A673 (cell line): ENCODE measurements at regions not wholly inside any gene's neighbourhood (a gene's known extent, or its start where the extent isn't known, plus 50 kb on each side); places are given as distances from the start of the nearest gene placed in this dataset.

ENCODE experiments used
- BruUV-seq: library from RNA; stranded (reverse); fragments of 400-500 nt; replicated peaks from 2 replicates; lab custom pipeline; 2021; lab: Mats Ljungman, UMichigan
- CTCF ChIA-PET: fragments of 300-600 bp; sonication (Branson Sonifier 250); formaldehyde crosslinking; loops from one replicate; lab custom pipeline; 2022; ENCODE audit warnings: antibody characterized with exemption; lab: Charles Lee
- POLR2A ChIA-PET: fragments of 300-600 bp; sonication (Branson Sonifier 250); formaldehyde crosslinking; loops from one replicate; lab custom pipeline; 2022; ENCODE audit warnings: antibody characterized with exemption; ENCODE audit not compliant: low non-redundant PET; lab: Charles Lee
- DNase-seq: peaks from one replicate; pipeline ENCODE4 v3.0.0-alpha.2; 2015; ENCODE audit warnings: low spot score
- H3K27ac ChIP-seq: fragments of 200-600 bp; sonication (generic); 2 replicates; pipeline ENCODE4 v1.5.1; 2016; ENCODE audit warnings: mixed run types, low read depth, mild to moderate bottlenecking, mixed read lengths, antibody characterized with exemption, low read length; ENCODE audit not compliant: poor library complexity, severe bottlenecking
- H3K27me3 ChIP-seq: fragments of 200-600 bp; sonication (generic); replicated peaks from 2 replicates; pipeline ENCODE4 v1.6.1; 2017; ENCODE audit warnings: mixed run types, low read depth, mild to moderate bottlenecking, mixed read lengths, antibody characterized with exemption, low read length; ENCODE audit not compliant: insufficient read depth, poor library complexity
- H3K36me3 ChIP-seq: fragments of 200-600 bp; sonication (generic); 2 replicates; pipeline ENCODE4 v1.6.1; 2016; ENCODE audit warnings: mixed run types, mild to moderate bottlenecking, mixed read lengths, antibody characterized with exemption, low read length; ENCODE audit not compliant: insufficient read depth, poor library complexity, severe bottlenecking
- H3K4me1 ChIP-seq: fragments of 200-600 bp; sonication (generic); 2 replicates; pipeline ENCODE4 v1.6.1; 2017; ENCODE audit warnings: mixed run types, mild to moderate bottlenecking, mixed read lengths, antibody characterized with exemption, low read length; ENCODE audit not compliant: insufficient read depth, poor library complexity, severe bottlenecking
- H3K4me3 ChIP-seq: fragments of 200-600 bp; sonication (generic); 2 replicates; pipeline ENCODE4 v1.5.1; 2016; ENCODE audit warnings: low read depth, mixed run types, mild to moderate bottlenecking, mixed read lengths, low read length; ENCODE audit not compliant: poor library complexity, severe bottlenecking
- H3K9me3 ChIP-seq: fragments of 200-600 bp; sonication (generic); 2 replicates; pipeline ENCODE4 v1.6.1; 2016; ENCODE audit warnings: mixed run types, low read depth, mild to moderate bottlenecking, mixed read lengths, antibody characterized with exemption, low read length; ENCODE audit not compliant: poor library complexity, severe bottlenecking
- EZH2 ChIP-seq: fragments of 200-600 bp; sonication (generic); IDR thresholded peaks from 2 replicates; pipeline ENCODE4 v1.6.1; 2017; ENCODE audit warnings: borderline replicate concordance, low read depth, mild to moderate bottlenecking, mixed read lengths, antibody characterized with exemption, low read length; ENCODE audit not compliant: poor library complexity, severe bottlenecking
- intact Hi-C: fragments of 100-400 bp; cut with micrococcal nuclease; formaldehyde crosslinking; loops from one replicate; pipeline ENCODE4 v1.10.0; 2022; ENCODE audit not compliant: unreplicated experiment
- TF ChIP-seq, protein P1 (sequence below): fragments of 300-800, 200-600 bp; sonication (generic); conservative IDR thresholded peaks from 2 replicates; pipeline ENCODE4 v1.5.1; 2017; ENCODE audit warnings: low read depth, mild to moderate bottlenecking, antibody characterized with exemption, low read length, moderate library complexity, mixed read lengths

DNA sequence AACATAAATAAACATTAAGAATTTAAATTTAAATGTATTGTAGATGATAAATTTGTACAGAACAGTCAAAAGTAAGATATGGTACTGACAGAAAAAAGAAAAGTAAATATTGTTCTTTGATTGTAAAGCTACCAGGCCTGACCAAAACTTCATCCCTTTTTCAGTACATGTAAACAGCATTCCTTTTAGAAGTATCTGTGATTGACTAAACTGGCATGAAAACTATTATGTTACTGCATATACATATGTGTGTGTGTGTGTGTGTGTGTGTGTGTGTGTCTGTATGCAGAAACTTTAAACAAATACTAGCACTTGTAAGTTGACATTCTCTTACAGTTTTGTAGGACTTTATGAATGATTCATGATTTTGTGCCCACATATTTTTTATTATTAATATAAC lies 270.9 kb downstream of the C12orf50 start:
- CTCF ChIA-PET: no interaction called here
- H3K4me3 ChIP-seq: no peak overlapping the region
- intact Hi-C loops: loop anchor here (2.0 kb wide), 1 partner anchor 13 kb away; no protein-coding TSS in a partner anchor

DNA sequence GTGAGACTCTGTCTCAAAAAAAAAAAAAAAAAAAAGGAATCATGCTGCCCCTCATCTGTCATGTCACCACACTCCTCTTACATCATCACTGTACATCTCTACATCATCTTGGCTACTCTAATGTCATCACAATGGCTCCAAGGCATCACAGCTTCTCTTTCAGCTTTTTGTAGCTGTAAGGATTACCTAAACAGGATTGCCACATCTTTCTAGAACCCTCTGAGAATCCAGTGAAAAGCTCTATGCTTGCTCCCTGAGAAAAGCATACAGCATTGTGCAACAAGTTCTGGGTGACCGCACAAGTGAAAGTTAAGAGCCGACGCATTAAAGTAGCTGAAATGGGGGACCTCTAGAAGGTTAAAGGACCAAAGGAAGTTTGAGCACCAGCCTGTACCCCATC lies 272.5 kb downstream of the C12orf50 start:
- no peak for DNase-seq
- ChIA-PET POLR2A (no interaction called here), CTCF (no interaction called here)
- Histone ChIP-seq H3K4me1 (no peaks in the 10 kb centered on the region), H3K27me3 (no peaks in the 10 kb centered on the region), H3K27ac (no peak overlapping the region), H3K9me3 (no peaks in the 10 kb centered on the region), H3K36me3 (no peaks in the 10 kb centered on the region), H3K4me3 (no peak overlapping the region)
- intact Hi-C loops: no loop called here
- no TSS peak for BruUV-seq
- TF ChIP-seq, protein P1, sequence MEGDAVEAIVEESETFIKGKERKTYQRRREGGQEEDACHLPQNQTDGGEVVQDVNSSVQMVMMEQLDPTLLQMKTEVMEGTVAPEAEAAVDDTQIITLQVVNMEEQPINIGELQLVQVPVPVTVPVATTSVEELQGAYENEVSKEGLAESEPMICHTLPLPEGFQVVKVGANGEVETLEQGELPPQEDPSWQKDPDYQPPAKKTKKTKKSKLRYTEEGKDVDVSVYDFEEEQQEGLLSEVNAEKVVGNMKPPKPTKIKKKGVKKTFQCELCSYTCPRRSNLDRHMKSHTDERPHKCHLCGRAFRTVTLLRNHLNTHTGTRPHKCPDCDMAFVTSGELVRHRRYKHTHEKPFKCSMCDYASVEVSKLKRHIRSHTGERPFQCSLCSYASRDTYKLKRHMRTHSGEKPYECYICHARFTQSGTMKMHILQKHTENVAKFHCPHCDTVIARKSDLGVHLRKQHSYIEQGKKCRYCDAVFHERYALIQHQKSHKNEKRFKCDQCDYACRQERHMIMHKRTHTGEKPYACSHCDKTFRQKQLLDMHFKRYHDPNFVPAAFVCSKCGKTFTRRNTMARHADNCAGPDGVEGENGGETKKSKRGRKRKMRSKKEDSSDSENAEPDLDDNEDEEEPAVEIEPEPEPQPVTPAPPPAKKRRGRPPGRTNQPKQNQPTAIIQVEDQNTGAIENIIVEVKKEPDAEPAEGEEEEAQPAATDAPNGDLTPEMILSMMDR: no peak
- TF ChIP-seq EZH2: no peak

More for the DNA sequence above, 270.9 kb downstream of the C12orf50 start:
- POLR2A ChIA-PET: no interaction called here
- BruUV-seq: no TSS peak
- TF ChIP-seq, protein P1: no peak
- no peak for TF ChIP-seq EZH2
- no peak overlapping the region for H3K27ac ChIP-seq
- H3K27me3 ChIP-seq: no peaks in the 10 kb centered on the region
- H3K36me3 ChIP-seq: no peaks in the 10 kb centered on the region
- DNase-seq: no peak
- H3K9me3 ChIP-seq: no peaks in the 10 kb centered on the region
- no peaks in the 10 kb centered on the region for H3K4me1 ChIP-seq

DNA sequence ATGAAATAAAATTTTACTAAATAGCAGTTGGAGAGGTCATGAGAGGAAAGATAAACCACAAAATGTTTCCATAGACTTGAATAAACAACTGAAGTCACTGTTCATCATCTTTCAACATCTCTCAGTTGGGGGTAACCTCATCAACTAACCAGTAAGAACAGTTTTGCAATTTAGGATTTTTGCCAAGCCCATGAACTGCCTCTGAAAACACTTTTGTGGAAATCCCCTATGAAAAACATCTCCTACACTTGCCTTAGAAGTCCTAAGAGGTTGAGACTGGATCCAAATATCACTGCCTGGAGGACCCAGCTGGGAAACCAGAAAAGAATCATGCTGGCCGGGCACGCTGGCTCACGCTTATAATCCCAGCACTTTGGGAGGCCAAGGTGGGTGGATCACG lies 273.1 kb downstream of the C12orf50 start:
- Histone ChIP-seq H3K4me1 (no peaks in the 10 kb centered on the region), H3K4me3 (no peak overlapping the region), H3K27me3 (no peaks in the 10 kb centered on the region), H3K9me3 (no peaks in the 10 kb centered on the region), H3K27ac (no peak overlapping the region), H3K36me3 (no peaks in the 10 kb centered on the region)
- BruUV-seq: no TSS peak
- DNase-seq: no peak
- CTCF ChIA-PET: no interaction called here
- POLR2A ChIA-PET: no interaction called here
- intact Hi-C loops: no loop called here
- no peak for TF ChIP-seq EZH2
- TF ChIP-seq, protein P1: no peak
